ENCODE measurements at regions not wholly inside any gene's neighbourhood (a gene's known extent, or its start where the extent isn't known, plus 50 kb on each side); places are given as distances from the start of the nearest gene placed in this dataset.
"Not testable (repeated sequence)": the region's sequence is repeated elsewhere in the genome, so short reads cannot be mapped to it uniquely, and the experiment has no call there.

- no peak for ATAC-seq
Observed at GRCh38 chr11:130551388-130551787, 102.9 kb downstream of the ADAMTS15 start.

GRCh38 chr11:130553306-130553705, 104.9 kb downstream of the ADAMTS15 start:
- no peak for ATAC-seq

GRCh38 chr11:130554241-130555055, 106.0 kb downstream of the ADAMTS15 start:
- peak; percentile 87 for ATAC-seq

GRCh38 chr11:130555251-130555841, 106.9 kb downstream of the ADAMTS15 start:
- ATAC-seq: no peak

- ATAC-seq: no peak
Observed at GRCh38 chr11:130560000-130560780, 111.7 kb downstream of the ADAMTS15 start.

GRCh38 chr11:130560781-130561109, 112.3 kb downstream of the ADAMTS15 start:
- ATAC-seq: no peak

- ATAC-seq: no peak
Observed at GRCh38 chr11:130561441-130561881, 113.0 kb downstream of the ADAMTS15 start.

- no peak for ATAC-seq
Observed at GRCh38 chr11:130562549-130562948, 114.1 kb downstream of the ADAMTS15 start.

GRCh38 chr11:130566360-130566759, 117.9 kb downstream of the ADAMTS15 start:
- not testable (repeated sequence) for ATAC-seq

GRCh38 chr11:130571519-130571918, 123.1 kb downstream of the ADAMTS15 start:
- ATAC-seq: no peak

GRCh38 chr11:130571947-130572584, 123.6 kb downstream of the ADAMTS15 start:
- ATAC-seq: no peak

GRCh38 chr11:130573767-130574166, 125.3 kb downstream of the ADAMTS15 start:
- peak; percentile 64 for ATAC-seq

GRCh38 chr11:130574740-130575139, 126.3 kb downstream of the ADAMTS15 start:
- no peak for ATAC-seq

GRCh38 chr11:130576146-130576545, 127.7 kb downstream of the ADAMTS15 start:
- ATAC-seq: no peak

GRCh38 chr11:130578738-130579368, 130.4 kb downstream of the ADAMTS15 start:
- no peak for ATAC-seq

- ATAC-seq: peak; percentile 94
Observed at GRCh38 chr11:130580372-130580771, 131.9 kb downstream of the ADAMTS15 start.

GRCh38 chr11:130580891-130581492, 132.5 kb downstream of the ADAMTS15 start:
- ATAC-seq: no peak

GRCh38 chr11:130581646-130582045, 133.2 kb downstream of the ADAMTS15 start:
- ATAC-seq: no peak

- ATAC-seq: no peak
Observed at GRCh38 chr11:130582176-130582575, 133.7 kb downstream of the ADAMTS15 start.

GRCh38 chr11:130582981-130583380, 134.5 kb downstream of the ADAMTS15 start:
- no peak for ATAC-seq

GRCh38 chr11:130583801-130584211, 135.4 kb downstream of the ADAMTS15 start:
- ATAC-seq: no peak

GRCh38 chr11:130585545-130585944, 137.1 kb downstream of the ADAMTS15 start:
- peak; percentile 39 for ATAC-seq

All from esophagus mucosa (tissue), 1 donor.